T-helper 17 cell (primary cell): ENCODE measurements at regions not wholly inside any gene's neighbourhood (a gene's known extent, or its start where the extent isn't known, plus 50 kb on each side); places are given as distances from the start of the nearest gene placed in this dataset.
"Not testable (repeated sequence)": the region's sequence is repeated elsewhere in the genome, so short reads cannot be mapped to it uniquely, and the experiment has no call there.

Experiments
- ATAC-seq: fragments of 150-1000 bp; cut with Tn5 transposase; 2 replicates; pipeline ENCODE4 v1.10.0; 2021; ENCODE audit warnings: mild to moderate bottlenecking, moderate library complexity
- DNase-seq, 3 donors: peaks; one replicate each; pipeline versions ENCODE4 v3.0.0 to v3.0.0-alpha.2; 2020 to 2021
- H3K9me3 ChIP-seq: one replicate; pipeline ENCODE4 v1.7.0; 2013; ENCODE audit warnings: low read length, mild to moderate bottlenecking; ENCODE audit not compliant: control insufficient read depth, poor library complexity, severe bottlenecking
- H3K27ac Mint-ChIP-seq: one replicate; pipeline ENCODE4 v1.8.0; 2022; ENCODE audit warnings: mild to moderate bottlenecking, moderate library complexity, mixed read lengths
- H3K27me3 Mint-ChIP-seq: one replicate; pipeline ENCODE4 v1.8.0; 2022; ENCODE audit warnings: mixed read lengths
- H3K36me3 Mint-ChIP-seq: one replicate; pipeline ENCODE4 v1.8.0; 2022; ENCODE audit warnings: low read depth, mixed read lengths
- H3K4me1 Mint-ChIP-seq: one replicate; pipeline ENCODE4 v1.8.0; 2022; ENCODE audit warnings: mild to moderate bottlenecking, mixed read lengths
- H3K4me3 Mint-ChIP-seq: one replicate; pipeline ENCODE4 v1.8.0; 2022; ENCODE audit warnings: mild to moderate bottlenecking, moderate library complexity, mixed read lengths

DNA sequence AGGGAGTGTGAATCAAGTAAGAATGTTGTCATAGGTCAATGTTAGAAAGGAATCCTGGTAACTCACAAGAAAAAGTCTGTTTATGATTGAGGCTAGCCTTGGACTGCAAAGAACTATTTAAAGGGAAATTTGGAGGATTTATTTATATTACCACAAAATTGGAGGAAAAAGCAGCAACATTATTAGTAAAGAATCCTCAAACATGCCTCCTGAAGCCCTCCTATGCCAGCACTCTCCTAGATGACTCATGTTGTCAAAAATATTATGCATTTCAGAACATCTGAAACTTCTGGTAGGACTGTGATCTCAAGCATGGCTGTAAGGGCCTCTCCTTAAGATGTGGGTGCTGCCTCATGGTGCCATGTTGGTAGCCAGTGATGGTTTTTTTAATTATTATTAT is 628.5 kb downstream of the CHSY3 start:
- DNase-seq (no peak), ATAC-seq (no peak)
- Mint-ChIP-seq H3K4me3 (no peak overlapping the region), H3K27ac (no peak overlapping the region), H3K36me3 (no peaks in the 10 kb centered on the region), H3K4me1 (no peaks in the 10 kb centered on the region), H3K27me3 (no peaks in the 10 kb centered on the region)
- no peaks in the 10 kb centered on the region for H3K9me3 ChIP-seq

DNA sequence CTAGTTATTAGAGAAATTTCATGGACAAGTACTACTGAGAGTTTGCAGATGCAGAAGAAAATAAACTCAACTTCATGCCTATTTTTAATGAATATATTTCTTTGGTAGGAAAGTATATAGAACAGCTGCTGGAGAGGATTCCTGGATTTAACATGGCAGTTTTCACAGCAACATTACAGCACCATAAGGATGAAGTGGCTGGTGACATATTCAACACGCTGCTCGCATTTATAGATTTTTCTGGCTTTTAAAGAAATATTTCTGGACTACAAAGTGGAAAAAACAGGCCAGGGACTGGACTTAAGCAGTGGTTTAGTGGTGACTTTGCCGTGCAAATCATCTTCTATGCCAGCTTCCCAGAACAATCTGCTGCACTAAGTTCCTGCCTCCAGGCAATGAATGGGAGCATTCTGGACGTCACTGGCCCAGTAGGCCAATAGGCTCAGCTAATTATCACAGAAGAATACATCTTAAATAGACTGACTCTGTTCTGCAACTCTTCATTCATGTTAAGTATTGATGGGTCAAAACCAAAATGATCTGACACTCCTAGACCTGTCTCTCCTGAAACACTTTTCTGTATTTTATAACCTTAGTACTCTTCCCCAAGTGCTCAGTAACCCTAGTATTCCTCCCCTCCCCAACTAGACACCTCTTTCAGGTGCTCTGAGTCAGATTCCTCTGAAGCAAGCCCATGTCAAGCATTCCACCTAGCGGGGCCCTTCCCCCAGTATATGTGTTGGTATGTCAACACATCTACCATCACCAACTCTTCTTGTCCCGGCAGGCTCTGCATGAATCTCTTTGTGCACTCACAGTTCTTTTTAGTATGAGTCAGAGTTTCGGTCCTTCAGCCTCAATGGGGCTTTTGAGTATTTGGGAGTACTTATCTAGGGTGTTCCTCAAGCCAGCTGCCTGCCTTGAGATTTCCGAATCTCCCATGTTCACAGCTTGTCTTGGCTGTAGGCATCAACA is 625.5 kb downstream of the CHSY3 start:
- ATAC-seq: no peak

GRCh38 chr5:130529111-130529510 is 624.8 kb downstream of the CHSY3 start:
- H3K4me3 Mint-ChIP-seq: no peak overlapping the region
- no peaks in the 10 kb centered on the region for H3K9me3 ChIP-seq
- ATAC-seq: no peak
- no peaks in the 10 kb centered on the region for H3K4me1 Mint-ChIP-seq
- H3K27ac Mint-ChIP-seq: no peak overlapping the region
- no peaks in the 10 kb centered on the region for H3K27me3 Mint-ChIP-seq
- no peak for DNase-seq
- H3K36me3 Mint-ChIP-seq: no peaks in the 10 kb centered on the region

More for the DNA sequence above, 625.5 kb downstream of the CHSY3 start:
- no peak for DNase-seq
- H3K4me3 Mint-ChIP-seq: no peak overlapping the region
- no peaks in the 10 kb centered on the region for H3K9me3 ChIP-seq
- no peak overlapping the region for H3K27ac Mint-ChIP-seq
- no peaks in the 10 kb centered on the region for H3K4me1 Mint-ChIP-seq
- no peaks in the 10 kb centered on the region for H3K27me3 Mint-ChIP-seq
- no peaks in the 10 kb centered on the region for H3K36me3 Mint-ChIP-seq

DNA sequence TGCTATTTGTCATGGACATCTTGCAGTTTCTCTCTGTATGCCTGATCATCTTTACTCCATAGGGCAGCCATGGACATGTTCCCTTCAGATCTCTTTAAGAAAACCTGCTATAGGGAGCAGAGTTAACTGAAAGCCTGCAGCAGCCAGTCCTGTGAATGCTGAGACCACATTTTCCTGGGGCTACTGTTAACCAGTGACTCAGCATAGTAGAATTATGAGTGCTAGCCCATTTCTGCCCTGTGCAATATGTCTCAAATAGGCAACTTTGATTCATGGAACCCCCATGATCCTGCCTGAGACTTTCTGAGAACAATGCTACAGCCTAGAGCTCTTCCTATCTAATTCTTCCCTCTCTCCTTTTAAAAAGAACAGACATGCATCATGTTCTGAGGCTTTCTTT is 624.2 kb downstream of the CHSY3 start:
- H3K27me3 Mint-ChIP-seq: no peaks in the 10 kb centered on the region
- H3K27ac Mint-ChIP-seq: no peak overlapping the region
- H3K4me1 Mint-ChIP-seq: no peaks in the 10 kb centered on the region
- DNase-seq (no peak), ATAC-seq (no peak)
- H3K36me3 Mint-ChIP-seq: no peaks in the 10 kb centered on the region
- no peak overlapping the region for H3K4me3 Mint-ChIP-seq
- H3K9me3 ChIP-seq: no peaks in the 10 kb centered on the region

- H3K4me1 Mint-ChIP-seq: no peaks in the 10 kb centered on the region
- ATAC-seq (no peak), DNase-seq (no peak)
- H3K4me3 Mint-ChIP-seq: no peak overlapping the region
- H3K27ac Mint-ChIP-seq: no peak overlapping the region
- no peaks in the 10 kb centered on the region for H3K9me3 ChIP-seq
- no peaks in the 10 kb centered on the region for H3K36me3 Mint-ChIP-seq
- H3K27me3 Mint-ChIP-seq: no peaks in the 10 kb centered on the region
Observed at GRCh38 chr5:130526708-130527107, 622.4 kb downstream of the CHSY3 start.

- H3K27ac Mint-ChIP-seq: no peak overlapping the region
- H3K4me1 Mint-ChIP-seq: no peaks in the 10 kb centered on the region
- no peaks in the 10 kb centered on the region for H3K27me3 Mint-ChIP-seq
- no peak overlapping the region for H3K4me3 Mint-ChIP-seq
- DNase-seq (no peak), ATAC-seq (no peak)
- H3K9me3 ChIP-seq: no peaks in the 10 kb centered on the region
- H3K36me3 Mint-ChIP-seq: no peaks in the 10 kb centered on the region
Observed at GRCh38 chr5:130520211-130520610, 615.9 kb downstream of the CHSY3 start.

GRCh38 chr5:130514984-130515690 is 610.9 kb downstream of the CHSY3 start:
- no peaks in the 10 kb centered on the region for H3K4me1 Mint-ChIP-seq
- no peaks in the 10 kb centered on the region for H3K27me3 Mint-ChIP-seq
- DNase-seq: no peak
- H3K4me3 Mint-ChIP-seq: no peak overlapping the region
- ATAC-seq: no peak
- H3K36me3 Mint-ChIP-seq: no peaks in the 10 kb centered on the region
- no peak overlapping the region for H3K27ac Mint-ChIP-seq
- H3K9me3 ChIP-seq: no peaks in the 10 kb centered on the region

- Mint-ChIP-seq H3K36me3 (no peaks in the 10 kb centered on the region), H3K27ac (no peak overlapping the region), H3K4me3 (no peak overlapping the region), H3K4me1 (peaks cover 2% of the 10 kb centered on the region), H3K27me3 (no peaks in the 10 kb centered on the region)
- no peaks in the 10 kb centered on the region for H3K9me3 ChIP-seq
- DNase-seq: no peak
- no peak for ATAC-seq
Observed at GRCh38 chr5:130502702-130503101, 598.4 kb downstream of the CHSY3 start.

- ATAC-seq (no peak), DNase-seq (no peak)
- no peaks in the 10 kb centered on the region for H3K27me3 Mint-ChIP-seq
- H3K27ac Mint-ChIP-seq: no peak overlapping the region
- no peak overlapping the region for H3K4me3 Mint-ChIP-seq
- no peaks in the 10 kb centered on the region for H3K36me3 Mint-ChIP-seq
- no peaks in the 10 kb centered on the region for H3K9me3 ChIP-seq
- peaks cover 2% of the 10 kb centered on the region for H3K4me1 Mint-ChIP-seq
Observed at GRCh38 chr5:130501151-130501865, 597.0 kb downstream of the CHSY3 start.

GRCh38 chr5:130500495-130500894 is 596.2 kb downstream of the CHSY3 start:
- not testable (repeated sequence) for H3K9me3 ChIP-seq, H3K4me3 Mint-ChIP-seq, H3K4me1 Mint-ChIP-seq, H3K36me3 Mint-ChIP-seq, DNase-seq, H3K27me3 Mint-ChIP-seq, ATAC-seq, H3K27ac Mint-ChIP-seq

DNA sequence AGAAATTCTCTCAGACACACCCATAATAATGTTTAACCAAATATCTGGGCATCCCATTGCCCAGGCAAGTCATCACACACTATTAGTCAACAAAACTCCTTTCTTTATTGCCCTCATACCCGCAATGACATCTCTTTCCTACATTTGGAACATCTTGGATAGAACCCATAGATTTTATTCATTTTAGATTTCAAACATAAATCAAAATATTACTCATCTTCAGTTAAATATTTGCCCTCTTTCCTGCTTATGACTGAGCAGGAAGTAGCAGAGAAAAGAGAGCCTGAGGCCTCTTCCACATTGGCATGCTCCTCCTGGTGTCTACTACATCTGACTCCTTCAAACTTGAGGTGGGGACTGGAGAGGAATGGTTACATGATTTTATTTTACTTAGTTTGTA is 592.0 kb downstream of the CHSY3 start:
- Mint-ChIP-seq H3K4me1 (no peaks in the 10 kb centered on the region), H3K27me3 (no peaks in the 10 kb centered on the region), H3K4me3 (no peak overlapping the region), H3K36me3 (no peaks in the 10 kb centered on the region), H3K27ac (no peak overlapping the region)
- DNase-seq (no peak), ATAC-seq (no peak)
- H3K9me3 ChIP-seq: no peaks in the 10 kb centered on the region

GRCh38 chr5:130488252-130488651 is 584.0 kb downstream of the CHSY3 start:
- no peaks in the 10 kb centered on the region for H3K9me3 ChIP-seq
- no peaks in the 10 kb centered on the region for H3K27me3 Mint-ChIP-seq
- no peak overlapping the region for H3K27ac Mint-ChIP-seq
- DNase-seq: no peak
- H3K4me3 Mint-ChIP-seq: no peak overlapping the region
- no peaks in the 10 kb centered on the region for H3K36me3 Mint-ChIP-seq
- H3K4me1 Mint-ChIP-seq: no peaks in the 10 kb centered on the region
- no peak for ATAC-seq

- ATAC-seq (no peak), DNase-seq (no peak)
- Mint-ChIP-seq H3K27me3 (peaks cover 8% of the 10 kb centered on the region), H3K4me1 (no peaks in the 10 kb centered on the region), H3K27ac (no peak overlapping the region), H3K4me3 (no peak overlapping the region), H3K36me3 (no peaks in the 10 kb centered on the region)
- no peaks in the 10 kb centered on the region for H3K9me3 ChIP-seq
Observed at GRCh38 chr5:130479045-130479804, 575.0 kb downstream of the CHSY3 start.
